HT-29 (cell line): ENCODE measurements at regions not wholly inside any gene's neighbourhood (a gene's known extent, or its start where the extent isn't known, plus 50 kb on each side); places are given as distances from the start of the nearest gene placed in this dataset.
"Not testable (repeated sequence)": the region's sequence is repeated elsewhere in the genome, so short reads cannot be mapped to it uniquely, and the experiment has no call there.

Source experiments
- DNase-seq: peaks from one replicate; pipeline ENCODE4 v3.0.0-alpha.2; 2015; ENCODE audit warnings: low spot score

DNA sequence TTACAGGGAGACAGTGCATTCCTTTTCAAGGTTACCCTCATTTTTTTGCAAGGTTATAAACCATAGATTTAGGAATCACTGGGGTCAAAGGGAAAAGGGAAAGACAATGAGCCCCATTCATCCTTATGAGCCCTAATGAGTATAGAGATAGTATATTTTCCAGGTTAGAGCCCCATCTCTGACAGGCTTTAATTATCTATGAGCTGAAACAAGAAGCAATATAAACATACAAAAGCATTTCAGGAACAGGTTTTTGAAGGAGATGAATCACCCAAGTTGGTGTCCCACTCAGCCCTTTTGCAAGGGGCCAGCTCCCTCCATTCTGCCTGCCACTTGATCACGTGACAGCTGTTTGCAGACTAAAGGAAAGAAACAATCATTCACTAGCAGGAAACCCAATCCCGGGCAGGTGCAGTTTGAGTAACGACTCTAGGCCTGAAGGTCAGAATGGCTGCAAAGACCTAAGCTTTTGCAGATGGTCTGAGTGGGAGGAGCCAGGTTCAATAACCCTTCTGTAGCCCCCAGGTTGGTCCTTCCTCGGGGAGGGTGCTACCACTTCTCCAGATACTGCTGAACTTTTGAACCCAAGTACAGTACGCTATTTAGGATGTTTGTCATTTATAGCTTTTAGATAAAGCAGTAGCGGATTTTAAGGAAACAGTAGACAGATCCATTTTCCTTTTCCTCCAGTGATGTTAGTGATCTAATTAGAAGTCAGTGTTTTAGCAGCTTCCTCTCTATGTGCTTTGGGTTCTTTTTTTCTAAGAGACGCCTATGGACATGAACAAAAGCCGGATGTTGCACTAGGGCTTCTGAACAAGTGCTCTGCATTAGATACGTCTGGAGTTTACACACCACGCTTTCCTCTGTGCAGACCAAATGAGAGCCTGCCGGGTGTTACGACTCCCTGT lies 253.2 kb downstream of the SOX4 start:
- no peak for DNase-seq

DNA sequence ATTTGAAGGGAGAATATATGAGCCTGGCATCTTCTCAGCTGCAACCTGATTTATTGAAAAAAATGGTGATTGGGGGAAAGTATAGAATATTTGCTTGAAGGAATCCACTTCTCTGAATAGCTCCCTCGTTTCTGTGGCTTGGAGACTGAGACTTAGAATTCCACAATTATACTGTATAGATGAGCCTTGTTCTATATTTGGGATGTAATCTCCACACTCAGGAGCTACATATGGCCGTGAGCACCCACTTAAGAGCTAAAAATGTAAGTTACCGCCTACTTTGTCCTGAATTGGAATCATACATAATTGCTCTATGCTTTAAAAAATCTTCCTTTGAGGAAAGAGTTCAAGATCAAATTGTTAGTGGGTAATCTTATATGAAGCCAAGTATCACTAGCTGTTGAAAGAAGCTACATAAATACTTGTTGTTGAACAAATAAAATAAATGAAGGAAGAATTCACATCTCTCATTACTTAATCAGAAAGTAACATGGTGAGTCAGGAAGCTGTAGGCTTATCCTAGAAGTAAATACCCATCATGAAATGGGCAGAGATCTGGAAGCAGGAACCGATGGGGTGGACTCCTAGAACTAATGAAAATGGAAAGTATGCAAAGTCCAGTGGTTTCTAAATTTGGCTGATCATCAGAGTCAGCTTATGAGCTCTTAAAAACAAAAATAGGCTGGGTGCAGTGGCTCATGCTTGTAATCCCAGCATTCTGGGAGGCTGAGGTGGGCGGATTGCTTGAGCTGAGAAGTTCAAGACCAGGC lies 254.3 kb downstream of the SOX4 start:
- no peak for DNase-seq

DNA sequence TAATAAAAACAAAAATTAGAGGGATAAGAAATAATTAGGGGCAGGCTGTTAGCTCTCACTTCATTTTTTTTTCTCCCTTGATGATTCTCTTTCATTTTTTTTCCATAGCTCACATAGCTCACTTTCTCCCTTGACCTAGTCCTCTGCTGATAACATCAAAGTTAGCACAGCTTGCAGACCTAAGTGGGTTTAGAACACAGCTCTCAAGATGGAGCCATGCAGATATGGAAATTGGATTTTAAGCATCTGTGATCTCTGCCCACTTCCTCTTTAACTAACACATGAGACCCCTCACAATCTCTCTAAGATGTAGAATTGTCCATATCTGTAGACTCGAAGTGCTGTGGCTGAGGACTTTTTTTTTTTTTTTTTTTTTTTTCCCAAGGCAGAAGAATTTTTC lies 257.1 kb downstream of the SOX4 start:
- DNase-seq: no peak

DNA sequence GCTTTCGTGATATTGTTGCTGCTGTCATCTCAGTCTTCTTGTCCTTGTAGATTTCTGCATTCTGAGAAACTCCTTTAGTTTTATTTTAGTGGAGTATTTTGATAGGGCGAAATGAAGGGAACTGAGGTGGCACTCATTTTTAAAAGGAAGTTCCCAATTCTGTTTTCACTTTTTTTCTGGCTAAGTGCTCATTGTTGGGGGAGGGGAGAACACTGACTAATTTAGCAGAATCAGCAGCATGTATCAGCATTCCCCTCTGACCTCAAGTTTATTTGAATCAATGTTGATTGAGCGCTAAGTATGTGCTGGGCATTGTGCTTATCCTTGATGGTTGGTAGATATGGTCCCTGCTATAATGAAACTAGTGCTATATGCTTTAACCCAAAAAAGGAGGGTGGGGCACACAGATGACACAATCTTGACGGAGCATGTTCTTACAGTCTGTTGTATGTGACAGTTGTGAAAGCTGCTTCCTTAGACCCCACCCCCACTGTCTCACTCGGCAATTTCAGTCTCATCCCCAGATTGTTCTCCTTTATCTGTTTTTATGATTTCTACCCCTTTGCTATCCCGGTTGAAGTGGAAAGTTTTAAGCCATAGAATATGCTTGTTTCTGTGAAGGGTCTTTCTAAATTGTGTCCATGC lies 262.4 kb downstream of the SOX4 start:
- no peak for DNase-seq

DNA sequence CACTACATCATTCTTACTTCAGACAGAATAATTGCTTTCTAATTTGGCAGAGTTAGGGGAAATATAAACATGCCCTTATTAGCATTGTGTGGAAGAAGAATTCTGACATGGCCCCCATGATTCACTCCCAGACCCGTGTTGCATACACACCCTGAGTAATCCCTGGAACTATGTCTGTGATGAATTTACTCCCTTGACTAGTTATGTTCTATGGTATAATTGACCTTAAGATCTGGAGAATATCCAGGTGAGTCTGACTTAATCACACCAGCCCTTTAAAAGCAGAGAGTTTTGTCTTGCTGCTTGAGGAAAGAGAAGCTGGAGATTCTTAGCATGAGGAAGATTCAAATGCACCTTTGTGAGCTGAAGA lies 262.9 kb downstream of the SOX4 start:
- DNase-seq: no peak

DNA sequence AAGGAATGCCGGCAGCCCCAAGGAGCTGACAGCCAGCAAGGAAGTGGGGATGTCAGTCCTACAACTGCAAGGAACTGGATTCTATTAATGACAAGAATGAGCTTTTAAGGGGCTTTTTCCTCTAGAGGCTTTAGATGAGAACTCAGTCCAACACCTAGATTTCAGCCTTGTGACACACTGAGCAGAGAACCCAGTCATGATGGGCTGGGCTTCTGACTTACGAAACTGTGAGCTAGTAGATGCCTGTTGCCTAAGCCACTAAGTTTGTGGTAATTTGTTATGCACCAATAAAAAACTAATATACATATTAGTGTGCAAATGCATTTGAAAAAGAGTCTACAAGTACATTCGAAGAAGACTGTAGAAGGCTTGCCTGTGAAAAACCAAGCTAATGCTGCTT lies 263.3 kb downstream of the SOX4 start:
- no peak for DNase-seq

DNA sequence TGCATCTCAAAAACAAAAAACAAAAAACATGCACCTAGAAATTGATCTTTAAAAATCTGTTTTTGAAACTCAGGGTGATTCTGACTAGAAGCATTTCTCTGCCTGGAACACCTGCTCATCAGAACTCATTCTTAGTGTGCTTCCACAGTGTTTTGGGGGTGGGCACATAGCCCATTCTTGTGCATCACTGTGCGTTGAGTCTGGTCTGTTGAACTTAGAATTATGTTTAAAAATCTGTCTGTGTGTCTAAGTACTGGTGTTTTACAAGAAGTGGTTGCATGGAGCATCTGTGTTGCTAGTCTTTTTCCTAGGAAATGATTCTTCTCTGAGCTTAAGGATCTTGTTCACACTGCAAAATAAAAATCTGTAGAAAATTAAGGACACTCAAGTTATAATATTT lies 264.5 kb downstream of the SOX4 start:
- DNase-seq: no peak

DNA sequence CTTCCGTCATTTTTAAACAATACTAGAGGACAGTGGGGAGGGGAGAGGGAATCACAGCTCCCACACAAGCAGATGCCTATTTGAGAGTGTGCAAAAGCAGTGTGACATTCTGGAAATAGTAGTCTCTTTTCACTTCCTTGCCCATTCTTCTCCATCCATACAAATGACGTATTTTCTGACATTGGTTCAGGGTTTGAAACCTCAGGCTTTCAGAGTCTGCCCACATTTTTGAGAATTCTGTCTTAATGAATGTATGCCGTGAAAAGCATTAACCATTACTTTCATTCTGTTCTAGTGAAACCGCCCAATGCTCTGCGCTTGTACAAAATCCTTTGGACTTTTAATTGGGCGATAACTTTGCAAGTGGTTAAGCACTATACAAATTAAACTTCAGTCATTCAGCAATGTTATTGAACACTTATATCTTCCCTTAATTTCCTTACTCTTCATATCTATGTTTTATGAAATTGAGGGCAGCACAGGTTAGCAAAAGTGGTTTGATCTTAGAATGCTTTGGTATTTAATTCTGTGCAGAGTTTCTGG lies 265.7 kb downstream of the SOX4 start:
- no peak for DNase-seq

DNA sequence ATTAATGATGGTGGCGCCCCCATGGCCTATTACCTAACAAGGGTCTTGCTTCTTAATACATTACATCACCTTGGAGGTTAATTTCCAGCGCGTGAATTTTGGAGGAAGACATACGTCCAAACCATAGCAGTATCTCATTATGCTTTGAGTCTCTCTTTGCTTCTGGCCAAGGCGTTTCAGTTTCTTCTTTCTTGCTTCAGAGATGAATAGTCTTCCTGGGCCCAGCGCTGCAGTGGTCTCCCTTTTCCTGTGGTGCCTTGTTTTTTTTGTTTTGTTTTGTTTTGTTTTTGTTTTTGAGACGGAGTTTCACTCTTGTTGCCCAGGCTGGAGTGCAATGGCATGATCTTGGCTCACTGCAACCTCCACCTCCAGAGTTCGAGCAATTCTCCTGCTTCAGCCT lies 268.4 kb downstream of the SOX4 start:
- DNase-seq: no peak

DNA sequence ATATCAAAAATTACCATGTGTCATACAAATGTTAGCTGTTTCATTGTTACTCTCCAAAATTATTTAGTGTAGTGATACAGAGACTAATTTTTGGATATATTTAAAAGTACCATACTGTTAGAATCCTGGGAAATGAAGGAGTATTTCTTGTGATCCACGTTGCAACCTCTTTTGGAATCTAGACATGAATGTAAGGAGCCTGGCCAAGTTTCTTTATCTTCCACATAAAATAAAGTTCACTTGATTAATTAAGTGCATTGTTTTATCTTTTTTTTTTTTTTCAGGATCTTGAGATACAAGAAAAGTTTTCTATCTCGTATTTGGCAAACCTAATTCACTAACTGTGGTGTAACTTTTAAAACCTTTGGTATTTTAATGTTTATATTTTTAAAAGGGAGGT lies 270.7 kb downstream of the SOX4 start:
- no peak for DNase-seq

DNA sequence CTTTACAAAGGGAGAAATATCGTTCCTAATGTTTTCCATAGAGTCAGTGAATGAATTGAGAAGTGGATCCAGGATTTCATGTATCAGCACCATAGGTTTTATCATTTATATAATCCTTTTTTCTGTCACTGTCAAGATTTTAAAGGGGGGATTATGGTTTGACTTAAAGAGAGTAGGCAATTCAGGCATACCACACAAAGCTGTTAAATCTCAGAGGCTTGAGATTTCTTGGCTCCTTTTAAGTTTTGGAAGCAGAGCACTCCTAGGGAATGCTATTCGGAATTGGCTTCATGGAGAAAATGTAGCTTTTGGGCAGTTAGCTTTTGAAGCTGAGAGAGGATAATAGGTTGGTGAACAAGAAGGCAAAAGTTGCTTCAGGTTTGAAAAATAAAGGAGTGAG lies 274.7 kb downstream of the SOX4 start:
- DNase-seq: no peak

DNA sequence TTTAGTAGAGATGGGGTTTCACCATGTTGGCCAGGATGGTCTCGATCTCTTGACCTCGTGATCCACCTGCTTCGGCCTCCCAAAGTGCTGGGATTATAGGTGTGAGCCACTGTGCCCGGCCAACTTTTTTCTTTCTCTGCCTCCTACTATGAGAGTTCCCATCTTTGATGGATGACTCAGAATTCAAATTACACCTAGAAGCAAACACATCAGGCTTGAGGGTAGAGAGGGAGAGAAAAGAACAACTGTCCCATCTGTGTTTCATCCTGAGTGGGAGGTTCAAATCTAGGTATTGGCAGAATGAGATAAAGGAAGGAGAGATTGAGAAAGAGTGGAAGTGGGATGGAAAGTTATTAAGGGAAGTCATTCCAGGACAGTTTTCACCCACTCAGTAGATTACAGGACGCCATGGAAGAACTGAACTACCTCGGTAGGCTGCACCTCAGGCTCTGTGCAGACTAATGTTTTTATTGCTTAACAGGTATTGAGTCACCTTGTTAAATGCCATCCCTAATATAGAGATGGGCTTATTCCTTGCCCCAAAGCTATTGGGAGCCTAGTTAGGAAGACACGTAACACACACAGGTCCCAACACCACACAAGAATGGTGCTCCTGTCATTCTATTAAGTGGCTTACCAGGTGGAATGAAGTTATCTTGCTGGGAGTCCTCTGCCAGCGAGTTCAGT lies 275.7 kb downstream of the SOX4 start:
- DNase-seq: no peak

DNA sequence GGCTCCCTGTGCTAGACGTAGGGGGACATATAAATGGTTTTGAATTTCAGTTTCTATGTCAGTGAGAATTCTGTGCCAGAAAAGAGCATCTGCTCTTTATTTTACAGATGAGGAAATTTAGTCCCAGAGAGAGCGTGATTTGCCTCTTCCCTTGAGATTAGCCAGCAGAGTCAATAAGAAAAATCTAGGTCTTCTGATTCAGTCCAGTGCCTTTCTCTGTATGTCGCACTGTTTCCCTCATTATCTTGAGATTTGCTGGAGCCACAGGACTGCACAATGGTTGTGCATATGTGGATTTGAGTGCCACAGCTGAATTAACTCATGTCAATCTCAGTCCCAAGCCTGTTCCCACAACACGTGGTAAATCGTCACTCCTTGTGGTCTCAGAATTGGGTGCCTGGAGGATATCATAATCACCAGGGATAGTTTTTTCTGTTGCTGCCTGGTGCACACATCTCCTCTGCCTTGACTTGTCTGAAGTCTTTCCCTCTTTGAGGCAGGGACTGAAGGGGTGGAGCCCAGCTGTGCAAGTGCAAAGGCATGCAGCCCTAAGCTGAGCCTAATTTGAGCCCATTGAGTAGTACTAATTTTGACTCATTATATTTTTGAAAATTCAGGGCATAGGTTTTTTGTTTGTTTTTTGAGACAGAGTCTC lies 276.7 kb downstream of the SOX4 start:
- DNase-seq: no peak

DNA sequence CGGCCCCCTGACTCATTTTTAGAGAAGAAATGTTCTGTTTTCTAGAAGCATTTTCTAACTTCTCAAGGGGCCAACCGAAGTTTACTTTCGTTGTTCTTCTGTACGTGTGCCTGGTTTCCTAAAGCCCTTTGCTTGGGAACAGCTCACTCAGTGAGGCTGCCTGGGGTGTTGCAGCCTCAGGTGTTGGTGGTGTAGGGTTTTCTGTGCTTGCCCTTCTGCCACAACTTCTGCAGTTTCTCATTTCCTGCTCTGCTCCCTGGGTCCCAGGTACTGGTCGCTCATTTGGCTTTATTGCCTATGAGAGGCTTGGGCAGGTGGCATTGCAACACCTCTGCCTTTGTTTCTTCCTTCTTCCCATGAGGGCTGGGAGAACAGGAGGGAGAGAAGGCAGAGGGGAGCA lies 278.3 kb downstream of the SOX4 start:
- DNase-seq: no peak

DNA sequence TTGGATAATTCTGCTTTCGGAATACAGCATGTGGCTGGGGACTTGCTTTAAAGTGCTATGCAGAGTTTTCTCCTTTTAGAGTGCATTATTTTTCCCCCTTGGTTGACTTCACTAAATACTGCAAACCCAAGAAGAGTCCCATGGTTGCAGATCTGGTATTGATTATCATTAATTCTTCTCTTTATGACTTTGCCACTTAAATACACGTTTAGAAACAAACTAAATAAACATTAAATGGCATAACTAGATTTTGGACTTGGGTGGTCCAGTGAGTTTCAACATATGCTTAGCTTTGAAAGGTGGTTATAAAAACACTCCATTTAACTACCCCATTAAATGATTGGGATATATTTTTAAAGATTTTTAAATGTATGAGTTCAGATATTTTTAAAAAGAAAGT lies 279.2 kb downstream of the SOX4 start:
- no peak for DNase-seq

DNA sequence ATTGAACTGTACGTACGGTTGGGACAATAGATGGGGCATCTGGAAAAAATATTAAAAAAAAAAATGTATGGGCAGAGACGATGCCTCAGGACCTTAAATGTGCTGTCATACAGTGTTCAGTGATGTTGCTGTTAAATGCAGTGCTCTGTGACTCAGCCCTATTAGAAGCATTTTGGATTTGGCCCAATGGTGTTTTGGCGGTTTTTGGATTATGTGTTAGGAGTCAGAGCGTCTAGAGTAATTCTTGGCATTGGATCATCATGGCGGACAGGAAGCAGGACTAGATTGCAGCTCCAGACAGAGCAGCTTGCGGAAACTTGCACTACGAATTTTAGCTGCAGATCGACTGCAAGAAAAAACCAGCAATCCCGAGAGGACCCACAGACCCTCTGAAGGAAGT lies 280.0 kb downstream of the SOX4 start:
- no peak for DNase-seq

DNA sequence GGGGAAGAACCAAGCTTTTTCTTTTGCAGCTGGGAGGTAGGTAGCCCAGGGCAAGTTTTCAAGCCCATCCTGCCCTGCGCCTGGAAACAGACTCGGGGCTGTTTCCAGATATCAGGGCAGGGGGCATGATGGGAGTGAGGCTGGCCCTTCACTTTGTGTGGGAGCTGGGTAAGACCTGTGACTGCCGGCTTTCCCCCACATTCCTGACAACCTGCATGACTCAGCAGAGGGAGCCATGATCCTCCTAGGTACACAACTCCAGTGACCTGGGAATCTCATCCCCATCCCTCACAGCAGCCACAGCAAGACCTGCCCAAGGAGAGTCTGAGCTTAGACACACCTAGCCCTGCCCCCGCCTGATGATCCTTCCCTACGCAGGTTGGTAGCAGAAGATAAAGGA lies 280.8 kb downstream of the SOX4 start:
- DNase-seq: no peak

DNA sequence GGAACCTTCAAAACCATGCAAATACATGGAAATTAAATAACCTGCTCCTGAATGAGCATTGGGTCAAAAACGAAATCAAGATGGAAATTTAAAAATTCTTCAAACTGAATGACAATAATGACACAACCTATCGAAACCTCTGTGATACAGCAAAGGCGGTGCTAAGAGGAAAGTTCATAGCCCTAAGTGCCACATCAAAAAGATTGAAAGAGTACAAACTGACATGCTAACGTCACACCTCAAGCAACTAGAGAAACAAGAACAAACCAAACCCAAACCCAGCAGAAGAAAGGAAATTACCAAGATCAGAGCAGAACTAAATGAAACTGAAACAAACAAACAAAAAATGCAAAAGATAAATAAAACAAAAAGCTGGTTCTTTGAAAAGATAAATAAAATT lies 283.5 kb downstream of the SOX4 start:
- DNase-seq: not testable (repeated sequence)

DNA sequence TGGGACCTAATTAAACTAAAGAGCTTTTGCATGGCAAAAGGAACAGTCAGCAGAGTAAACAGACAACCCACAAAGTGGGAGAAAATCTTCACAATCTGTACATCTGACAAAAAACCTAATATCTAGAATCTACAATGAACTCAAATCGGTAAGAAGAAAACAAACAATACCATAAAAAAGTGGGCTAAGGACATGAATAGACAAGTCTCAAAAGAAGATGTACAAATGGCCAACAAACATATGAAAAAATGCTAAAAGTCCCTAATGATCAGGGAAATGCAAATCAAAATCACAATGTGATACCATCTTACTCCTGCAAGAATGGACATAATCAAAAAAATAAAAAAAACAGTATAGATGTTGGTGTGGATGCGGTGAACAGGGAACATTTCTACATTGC lies 286.7 kb downstream of the SOX4 start:
- not testable (repeated sequence) for DNase-seq

DNA sequence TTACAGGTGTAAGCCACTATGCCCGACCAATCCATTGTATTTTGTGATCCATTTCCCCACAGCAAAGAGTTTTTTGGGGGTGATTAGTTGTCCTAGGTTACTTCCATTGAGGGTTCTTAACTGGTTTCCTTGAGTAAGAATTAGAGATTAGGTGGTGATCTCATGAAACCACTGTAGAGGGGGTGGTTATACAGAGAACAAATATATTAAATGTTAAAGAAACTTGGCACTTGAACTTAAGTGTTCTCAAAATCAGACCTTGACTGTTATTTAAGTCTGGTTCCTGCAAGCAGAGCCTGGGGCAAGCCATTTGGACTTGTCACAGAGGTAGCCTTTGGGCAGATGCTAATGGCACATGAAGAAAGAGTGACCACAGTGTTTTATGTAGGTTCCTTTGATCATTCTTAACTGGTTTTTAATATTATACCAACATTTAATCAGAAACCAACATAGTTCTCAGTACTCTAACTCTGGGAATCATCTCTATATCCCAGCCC lies 288.5 kb downstream of the SOX4 start:
- DNase-seq: no peak
